ENCODE measurements at regions not wholly inside any gene's neighbourhood (a gene's known extent, or its start where the extent isn't known, plus 50 kb on each side); places are given as distances from the start of the nearest gene placed in this dataset.
"Not testable (repeated sequence)": the region's sequence is repeated elsewhere in the genome, so short reads cannot be mapped to it uniquely, and the experiment has no call there.

DNA sequence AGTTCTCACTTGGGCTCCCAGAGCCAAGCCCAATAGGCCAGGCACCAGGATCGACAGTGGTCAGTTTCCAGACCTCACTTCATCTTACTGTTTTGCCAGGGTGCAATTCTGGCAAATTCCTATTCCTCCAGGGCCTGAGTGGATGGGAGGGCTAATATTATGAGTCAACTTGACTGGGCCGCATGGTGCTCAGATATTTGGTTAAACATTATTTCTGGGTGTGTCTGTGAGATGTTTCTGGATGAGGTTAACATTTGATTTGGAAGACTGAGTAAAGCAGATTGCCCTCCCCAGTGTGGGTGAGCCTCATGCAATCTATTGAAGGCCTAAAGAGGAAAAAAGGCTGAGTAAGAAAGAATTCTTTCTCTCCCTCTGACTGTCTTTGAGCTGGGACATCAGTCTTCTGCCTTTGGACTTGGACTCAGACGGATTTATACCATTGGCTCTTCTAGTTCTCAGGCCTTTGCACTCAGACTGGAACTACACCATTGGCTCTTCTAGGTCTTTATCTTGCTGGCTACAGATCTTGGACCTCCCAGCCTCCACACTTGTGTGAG, 132.9 kb upstream of the ZBED5 start:
- Mint-ChIP-seq H3K9me3 (no peaks in the 10 kb centered on the region), H3K4me1 (no peaks in the 10 kb centered on the region), H3K27ac (no peak overlapping the region), H3K36me3 (ENCODE audit: low read depth) (no peaks in the 10 kb centered on the region), H3K4me3 (no peak overlapping the region), H3K27me3 (peaks cover 1% of the 10 kb centered on the region)
- DNase-seq (no peak), ATAC-seq (no peak)

- no peak for ATAC-seq
- Mint-ChIP-seq H3K36me3 (ENCODE audit: low read depth) (no peaks in the 10 kb centered on the region), H3K4me3 (no peak overlapping the region), H3K9me3 (no peaks in the 10 kb centered on the region), H3K4me1 (no peaks in the 10 kb centered on the region), H3K27ac (no peak overlapping the region), H3K27me3 (peaks cover under 1% of the 10 kb centered on the region)
- no peak for DNase-seq
Observed at GRCh38 chr11:10990160-10990559, 132.3 kb upstream of the ZBED5 start.

GRCh38 chr11:10986006-10986405, 128.2 kb upstream of the ZBED5 start:
- ATAC-seq (no peak), DNase-seq (no peak)
- Mint-ChIP-seq H3K36me3 (ENCODE audit: low read depth) (no peaks in the 10 kb centered on the region), H3K27me3 (peaks cover 5% of the 10 kb centered on the region), H3K4me1 (peaks cover 3% of the 10 kb centered on the region), H3K9me3 (no peaks in the 10 kb centered on the region), H3K4me3 (no peak overlapping the region), H3K27ac (no peak overlapping the region)

DNA sequence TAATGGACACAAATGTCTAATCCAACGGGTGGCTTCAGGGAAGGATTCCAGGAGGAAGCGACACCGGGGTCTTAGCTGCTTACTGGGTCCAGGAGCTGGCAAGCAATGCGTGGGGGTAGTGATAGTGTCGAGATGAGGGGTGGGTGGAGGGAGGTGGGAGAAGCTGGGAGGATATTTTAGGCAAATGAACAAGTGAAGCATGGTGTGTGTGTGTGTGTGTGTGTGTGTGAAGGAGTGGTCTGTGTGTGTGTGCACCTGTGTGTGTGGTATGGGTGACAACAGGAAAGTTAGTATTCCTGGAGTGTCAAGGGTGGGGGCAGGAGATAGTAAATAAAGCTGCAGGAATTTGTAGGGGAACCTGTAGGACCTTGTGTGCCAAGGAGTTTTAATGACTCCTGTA, 126.9 kb upstream of the ZBED5 start:
- peaks cover 5% of the 10 kb centered on the region for H3K27me3 Mint-ChIP-seq

GRCh38 chr11:10984250-10984649, 126.4 kb upstream of the ZBED5 start:
- H3K4me1 Mint-ChIP-seq = peaks cover 8% of the 10 kb centered on the region
- peaks cover 5% of the 10 kb centered on the region for H3K27me3 Mint-ChIP-seq
- H3K9me3 Mint-ChIP-seq = no peaks in the 10 kb centered on the region
- H3K27ac Mint-ChIP-seq = no peak overlapping the region
- no peaks in the 10 kb centered on the region for H3K36me3 Mint-ChIP-seq (ENCODE audit: low read depth)
- no peak for DNase-seq
- ATAC-seq = no peak
- no peak overlapping the region for H3K4me3 Mint-ChIP-seq

More for the DNA sequence above, 126.9 kb upstream of the ZBED5 start:
- no peaks in the 10 kb centered on the region for H3K9me3 Mint-ChIP-seq
- no peak overlapping the region for H3K4me3 Mint-ChIP-seq
- H3K4me1 Mint-ChIP-seq = peaks cover 4% of the 10 kb centered on the region
- H3K27ac Mint-ChIP-seq = no peak overlapping the region
- no peaks in the 10 kb centered on the region for H3K36me3 Mint-ChIP-seq (ENCODE audit: low read depth)
- DNase-seq (no peak), ATAC-seq (no peak)

GRCh38 chr11:10982704-10983510, 125.1 kb upstream of the ZBED5 start:
- no peaks in the 10 kb centered on the region for H3K9me3 Mint-ChIP-seq
- ATAC-seq (no peak), DNase-seq (no peak)
- H3K27ac Mint-ChIP-seq = no peak overlapping the region
- H3K36me3 Mint-ChIP-seq (ENCODE audit: low read depth) = no peaks in the 10 kb centered on the region
- no peak overlapping the region for H3K4me3 Mint-ChIP-seq
- H3K27me3 Mint-ChIP-seq = peaks cover 5% of the 10 kb centered on the region
- peaks cover 11% of the 10 kb centered on the region for H3K4me1 Mint-ChIP-seq

- Mint-ChIP-seq H3K36me3 (ENCODE audit: low read depth) (no peaks in the 10 kb centered on the region), H3K4me3 (no peak overlapping the region), H3K9me3 (no peaks in the 10 kb centered on the region), H3K27me3 (peaks cover 3% of the 10 kb centered on the region), H3K27ac (no peak overlapping the region), H3K4me1 (peaks cover 11% of the 10 kb centered on the region)
- ATAC-seq (no peak), DNase-seq (no peak)
Observed at GRCh38 chr11:10979529-10979928, 121.7 kb upstream of the ZBED5 start.

GRCh38 chr11:10978198-10978597, 120.3 kb upstream of the ZBED5 start:
- ATAC-seq = no peak
- Mint-ChIP-seq H3K9me3 (no peaks in the 10 kb centered on the region), H3K36me3 (ENCODE audit: low read depth) (no peaks in the 10 kb centered on the region)

DNA sequence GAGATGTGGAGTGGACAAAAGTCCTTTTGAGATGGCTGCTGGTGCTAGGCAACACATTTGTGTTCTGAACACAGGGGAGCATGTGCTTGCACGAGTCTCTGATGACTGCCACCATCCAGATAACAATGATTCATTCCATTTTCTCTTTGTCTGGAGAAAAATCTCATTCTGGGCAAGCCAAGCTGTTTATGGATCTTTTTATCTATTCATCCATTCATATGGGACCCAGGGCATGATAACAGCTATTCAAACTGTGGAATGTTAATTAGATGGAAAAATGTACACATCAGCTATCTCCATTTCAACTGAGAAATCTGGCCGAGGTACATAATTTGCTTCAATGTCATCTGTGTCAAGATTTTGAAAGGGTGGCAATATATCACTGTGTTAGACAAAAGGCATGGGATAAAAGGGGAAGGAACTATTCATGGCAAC, 117.5 kb upstream of the ZBED5 start:
- Mint-ChIP-seq H3K27me3 (no peaks in the 10 kb centered on the region), H3K27ac (no peak overlapping the region), H3K36me3 (ENCODE audit: low read depth) (no peaks in the 10 kb centered on the region), H3K9me3 (no peaks in the 10 kb centered on the region), H3K4me1 (peaks cover 7% of the 10 kb centered on the region), H3K4me3 (no peak overlapping the region)
- DNase-seq = no peak
- ATAC-seq = no peak

More at GRCh38 chr11:10978198-10978597, 120.3 kb upstream of the ZBED5 start:
- H3K4me3 Mint-ChIP-seq = no peak overlapping the region
- H3K27me3 Mint-ChIP-seq = peaks cover 3% of the 10 kb centered on the region
- DNase-seq = no peak
- H3K27ac Mint-ChIP-seq = no peak overlapping the region
- H3K4me1 Mint-ChIP-seq = peaks cover 11% of the 10 kb centered on the region

GRCh38 chr11:10973416-10973815, 115.6 kb upstream of the ZBED5 start:
- Mint-ChIP-seq H3K27ac (no peak overlapping the region), H3K4me1 (no peaks in the 10 kb centered on the region)

GRCh38 chr11:10970926-10971325, 113.1 kb upstream of the ZBED5 start:
- no peaks in the 10 kb centered on the region for H3K4me1 Mint-ChIP-seq
- DNase-seq (no peak), ATAC-seq (no peak)
- H3K27ac Mint-ChIP-seq = no peak overlapping the region
- H3K27me3 Mint-ChIP-seq = peaks cover 2% of the 10 kb centered on the region
- no peaks in the 10 kb centered on the region for H3K36me3 Mint-ChIP-seq (ENCODE audit: low read depth)
- H3K9me3 Mint-ChIP-seq = no peaks in the 10 kb centered on the region
- no peak overlapping the region for H3K4me3 Mint-ChIP-seq

More at GRCh38 chr11:10973416-10973815, 115.6 kb upstream of the ZBED5 start:
- DNase-seq = no peak
- H3K4me3 Mint-ChIP-seq = no peak overlapping the region
- ATAC-seq = no peak
- no peaks in the 10 kb centered on the region for H3K36me3 Mint-ChIP-seq (ENCODE audit: low read depth)
- peaks cover 2% of the 10 kb centered on the region for H3K27me3 Mint-ChIP-seq
- H3K9me3 Mint-ChIP-seq = no peaks in the 10 kb centered on the region

GRCh38 chr11:10969387-10969786, 111.5 kb upstream of the ZBED5 start:
- no peak for DNase-seq
- no peak overlapping the region for H3K4me3 Mint-ChIP-seq
- H3K4me1 Mint-ChIP-seq = no peaks in the 10 kb centered on the region
- peaks cover 8% of the 10 kb centered on the region for H3K9me3 Mint-ChIP-seq
- peaks cover 2% of the 10 kb centered on the region for H3K27me3 Mint-ChIP-seq
- ATAC-seq = no peak
- no peaks in the 10 kb centered on the region for H3K36me3 Mint-ChIP-seq (ENCODE audit: low read depth)
- H3K27ac Mint-ChIP-seq = no peak overlapping the region

GRCh38 chr11:10956884-10957283, 99.0 kb upstream of the ZBED5 start:
- peaks cover 20% of the 10 kb centered on the region for H3K27me3 Mint-ChIP-seq
- not testable (repeated sequence) for H3K4me1 Mint-ChIP-seq; DNase-seq; ATAC-seq; H3K4me3 Mint-ChIP-seq; H3K27ac Mint-ChIP-seq; H3K9me3 Mint-ChIP-seq; H3K36me3 Mint-ChIP-seq (ENCODE audit: low read depth)

GRCh38 chr11:10955616-10956015, 97.8 kb upstream of the ZBED5 start:
- Mint-ChIP-seq H3K4me1 (no peaks in the 10 kb centered on the region), H3K36me3 (ENCODE audit: low read depth) (no peaks in the 10 kb centered on the region), H3K27ac (no peak overlapping the region), H3K4me3 (no peak overlapping the region), H3K27me3 (peaks cover 17% of the 10 kb centered on the region), H3K9me3 (peaks cover 9% of the 10 kb centered on the region)
- DNase-seq = no peak
- no peak for ATAC-seq

DNA sequence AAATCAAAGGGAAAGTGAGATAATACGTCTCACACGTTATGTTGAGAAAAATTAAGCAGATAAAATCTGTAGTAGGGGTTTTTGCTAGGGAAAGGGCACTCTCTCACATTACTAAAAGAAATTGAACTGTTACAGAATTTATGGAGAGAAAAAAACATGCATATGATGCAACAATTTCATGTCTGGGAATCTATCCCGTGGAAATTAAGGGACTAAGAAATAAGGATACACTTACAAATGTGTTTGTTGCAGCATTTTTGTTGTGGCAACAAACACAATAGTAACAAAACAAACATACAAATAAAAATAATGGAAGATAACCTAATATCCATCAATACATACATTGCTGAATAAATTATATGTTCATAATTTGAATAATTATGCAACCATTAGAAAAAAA, 96.3 kb upstream of the ZBED5 start:
- ATAC-seq = no peak
- Mint-ChIP-seq H3K4me3 (no peak overlapping the region), H3K4me1 (no peaks in the 10 kb centered on the region), H3K27ac (no peak overlapping the region), H3K9me3 (peaks cover 4% of the 10 kb centered on the region), H3K27me3 (peaks cover 21% of the 10 kb centered on the region), H3K36me3 (ENCODE audit: low read depth) (no peaks in the 10 kb centered on the region)
- DNase-seq = no peak
